K562 (cell line): ENCODE measurements at regions not wholly inside any gene's neighbourhood (a gene's known extent, or its start where the extent isn't known, plus 50 kb on each side); places are given as distances from the start of the nearest gene placed in this dataset.

Experiments
- ATAC-seq: fragments of 200-7000 bp; cut with Tn5 transposase; 3 replicates; pipeline ENCODE4 v1.9.1; 2020; ENCODE audit warnings: moderate library complexity
- BruUV-seq: library from RNA; stranded (reverse); fragments of 400-500 nt; replicated peaks from 2 replicates; lab custom pipeline; 2021; lab: Mats Ljungman, UMichigan
- CTCF ChIA-PET: fragments of 300-600 bp; formaldehyde crosslinking; extraction: SDS; loops from one replicate; lab custom pipeline; 2021; ENCODE audit warnings: low intra/inter-chr PET ratio; lab: Yijun Ruan, JAX
- POLR2A ChIA-PET: fragments of 300-600, 350-650 bp; sonication (Branson Sonifier 250); formaldehyde crosslinking; extraction: SDS; loops from one replicate; lab custom pipeline; 2021; ENCODE audit warnings: antibody characterized with exemption, inconsistent platforms; lab: Yijun Ruan, JAX
- DNase-seq, 4 experiments: peaks; one replicate each; pipeline versions ENCODE4 v3.0.0 to v3.0.0-alpha.2; 2011 to 2018; ENCODE audit warnings: low spot score in 3 of 4, mixed read lengths in 3 of 4; ENCODE audit errors: extremely low read depth in 1 of 4
- FAIRE-seq: peaks from 2 replicates; lab custom pipeline; 2011; peaks lifted over from hg19 to GRCh38; lab: Jason Lieb, UNC
- H2AFZ ChIP-seq: 2 replicates; pipeline ENCODE4 v1.6.0; 2011; ENCODE audit warnings: low read depth, low read length, control low read depth, inconsistent platforms
- H3K27ac ChIP-seq: fragments of 200-600 bp; 3 replicates; pipeline ENCODE4 v1.8.0; 2011; ENCODE audit warnings: low read depth, mild to moderate bottlenecking, control low read depth, inconsistent platforms, low read length, moderate library complexity, mixed read lengths; ENCODE audit errors: extremely low read depth
- H3K27me3 ChIP-seq, 2 experiments: fragments of 300-600 bp in 1 of 2; 2 replicates in 1 of 2; 3 replicates in 1 of 2; pipeline versions ENCODE4 v1.6.0 to v1.8.0; 2011; ENCODE audit warnings: inconsistent platforms in 2 of 2, low read length in 2 of 2, mild to moderate bottlenecking in 1 of 2, mixed read lengths in 1 of 2, moderate library complexity in 1 of 2; ENCODE audit not compliant: control insufficient read depth in 2 of 2, insufficient read depth in 2 of 2
- H3K36me3 ChIP-seq: fragments of 300-600 bp; 3 replicates; pipeline ENCODE4 v1.8.0; 2011; ENCODE audit warnings: mild to moderate bottlenecking, low read length, inconsistent platforms; ENCODE audit not compliant: control insufficient read depth, insufficient read depth
- H3K4me1 ChIP-seq, 2 experiments: fragments of 200-600 bp in 1 of 2; replicated peaks in 1 of 2; 2 replicates in 1 of 2; 3 replicates in 1 of 2; pipeline versions ENCODE4 v1.5.1 to v1.8.0; 2011; ENCODE audit warnings: inconsistent platforms in 2 of 2, low read length in 2 of 2, mild to moderate bottlenecking in 1 of 2, mixed read lengths in 1 of 2, moderate library complexity in 1 of 2; ENCODE audit not compliant: control insufficient read depth in 2 of 2, insufficient read depth in 2 of 2
- H3K4me2 ChIP-seq: 2 replicates; pipeline ENCODE4 v1.6.1; 2011; ENCODE audit warnings: low read length, control low read depth, inconsistent platforms, mixed read lengths; ENCODE audit not compliant: insufficient read depth
- H3K4me3 ChIP-seq: fragments of 200-600 bp; sonication (generic), shearing (Covaris generic); 2 replicates; pipeline ENCODE4 v1.5.1; 2016; ENCODE audit warnings: control low read depth, inconsistent platforms
- H3K79me2 ChIP-seq: fragments of 200-600 bp; 3 replicates; pipeline ENCODE4 v1.8.0; 2011; ENCODE audit warnings: low read length, inconsistent platforms; ENCODE audit not compliant: control insufficient read depth, insufficient read depth
- H3K9ac ChIP-seq, 2 experiments: 2 replicates each; pipeline versions ENCODE4 v1.6.0 to v1.6.1; 2011; ENCODE audit warnings: low read depth in 2 of 2, low read length in 2 of 2, control low read depth in 1 of 2, inconsistent platforms in 1 of 2, mild to moderate bottlenecking in 1 of 2, mixed read lengths in 1 of 2; ENCODE audit not compliant: insufficient read depth in 1 of 2
- H3K9me1 ChIP-seq: one replicate; pipeline ENCODE4 v1.6.0; 2011; ENCODE audit warnings: inconsistent platforms, mild to moderate bottlenecking, low read length, moderate library complexity; ENCODE audit not compliant: control insufficient read depth, insufficient read depth
- H3K9me3 ChIP-seq: replicated peaks from 2 replicates; pipeline ENCODE4 v1.5.1; 2011; ENCODE audit warnings: low read depth, low read length, inconsistent platforms; ENCODE audit not compliant: control insufficient read depth, insufficient read depth
- H4K20me1 ChIP-seq: replicated peaks from 2 replicates; pipeline ENCODE4 v1.6.1; 2011; ENCODE audit warnings: low read length, inconsistent platforms, mixed read lengths; ENCODE audit not compliant: control insufficient read depth, insufficient read depth
- CBX1 ChIP-seq: sonication (generic); IDR thresholded peaks from 2 replicates; pipeline ENCODE4 v1.6.1; 2016; ENCODE audit warnings: antibody characterized with exemption, low read depth, mild to moderate bottlenecking
- KDM4B ChIP-seq, 2 experiments: fragments of 450-650 bp in 1 of 2; sonication (generic) in 1 of 2; IDR thresholded peaks; 2 replicates each; pipeline ENCODE4 v1.6.1; 2016 to 2017; ENCODE audit warnings: borderline replicate concordance in 2 of 2, antibody characterized with exemption in 1 of 2, low read depth in 1 of 2, mild to moderate bottlenecking in 1 of 2
- MAZ ChIP-seq, 2 experiments: fragments of 450-650 bp in 1 of 2; sonication (generic) in 1 of 2; formaldehyde crosslinking; IDR thresholded peaks in 1 of 2; conservative IDR thresholded peaks in 1 of 2; 2 replicates each; pipeline versions ENCODE4 v1.4.0 to v1.5.0; 2020; ENCODE audit warnings: mild to moderate bottlenecking in 1 of 2, missing genetic modification reagents in 1 of 2
- MBD2 ChIP-seq: sonication (generic); IDR thresholded peaks from 2 replicates; pipeline ENCODE4 v1.6.1; 2016; ENCODE audit warnings: low read depth, borderline replicate concordance
- PCBP1 ChIP-seq: fragments of 200-400 bp; formaldehyde crosslinking; IDR thresholded peaks from 2 replicates; pipeline ENCODE4 v1.6.1; 2018; ENCODE audit warnings: mild to moderate bottlenecking, low read depth, low read length; ENCODE audit not compliant: poor library complexity, severe bottlenecking
- SMAD2 ChIP-seq: fragments of 150-350 bp; IDR thresholded peaks from 2 replicates; pipeline ENCODE4 v1.6.1; 2014; ENCODE audit warnings: low read depth, mild to moderate bottlenecking, low read length
- THRB ChIP-seq: fragments of 450-650 bp; formaldehyde crosslinking; conservative IDR thresholded peaks from 2 replicates; pipeline ENCODE4 v1.4.0; 2022; ENCODE audit warnings: mild to moderate bottlenecking, missing genetic modification characterization
- ZNF23 ChIP-seq: fragments of 250-450 bp; sonication (Bioruptor Pico); IDR thresholded peaks from 2 replicates; pipeline ENCODE4 v1.4.0; 2020; ENCODE audit warnings: mild to moderate bottlenecking
- ZNF263 ChIP-seq: sonication (generic); formaldehyde crosslinking; IDR thresholded peaks from 2 replicates; pipeline ENCODE4 v1.8.0; 2022; ENCODE audit warnings: mild to moderate bottlenecking, missing genetic modification reagents, borderline replicate concordance
- ZNF408 ChIP-seq: fragments of 250-450 bp; sonication (Bioruptor Pico); IDR thresholded peaks from 2 replicates; pipeline ENCODE4 v1.4.0; 2020; ENCODE audit warnings: low read depth, mild to moderate bottlenecking, moderate library complexity
- WGBS: fragments of 100-300 bp; shearing (Covaris generic); methylation state at CpG from one replicate; pipeline ENCODE4 v1.1.6; 2016; ENCODE audit warnings: low coverage, mixed read lengths; ENCODE audit not compliant: insufficient coverage; ENCODE audit errors: missing lambda C conversion rate; 5-methylcytosine and 5-hydroxymethylcytosine counted together
- in situ Hi-C: fragments of 300-500 bp; cut with MboI; formaldehyde crosslinking; loops from 4 replicates; pipeline ENCODE4 v1.15.0; 2018; ENCODE audit warnings: inconsistent platforms, mixed read lengths
- intact Hi-C: fragments of 100-400 bp; cut with micrococcal nuclease; formaldehyde crosslinking; loops from 2 replicates; pipeline ENCODE4 v1.14.2; 2022

- in situ Hi-C loops = no loop called here
- CTCF ChIA-PET = no interaction called here
- no TSS peak for BruUV-seq
- H3K4me2 ChIP-seq = no peak overlapping the region
- FAIRE-seq (no peak), ATAC-seq (no peak), DNase-seq (no peak)
- H3K4me1 ChIP-seq = no peaks in the 10 kb centered on the region
- H3K27me3 ChIP-seq = peaks cover 0 to 5% of the 10 kb centered on the region in 2 experiments; a peak in 2 of 5 replicates
- H3K9me1 ChIP-seq = no peaks in the 10 kb centered on the region
- POLR2A ChIA-PET = no interaction called here
- H3K4me3 ChIP-seq = no peak overlapping the region
- TF ChIP-seq PCBP1 (no peak), CBX1 (no peak), THRB (CRISPR knock-in tag) (0 out of 2 replicates have a peak, but pooled peaks have one; percentile 21), ZNF408 (no peak), MBD2 (no peak), ZNF23 (CRISPR knock-in tag) (no peak), MAZ (CRISPR knock-in tag; conservative IDR thresholded peaks at IDR 0.05 in 1 of 2, IDR thresholded peaks at IDR 0.05 in 1 of 2) (no peak), SMAD2 (no peak), ZNF263 (CRISPR knock-in tag) (peak; percentile 31; the same call in 1 of the 2 replicates), KDM4B (IDR thresholded peaks at IDR 0.05; ENCODE audit: borderline replicate concordance in 2 of 2, low read depth in 1 of 2) (no peak)
- WGBS = 0% methylated on average over 2 of the region's 2 CpGs
- no peaks in the 10 kb centered on the region for H3K79me2 ChIP-seq
- no peak overlapping the region for H3K27ac ChIP-seq
- intact Hi-C loops = no loop called here
- H3K9me3 ChIP-seq = no peaks in the 10 kb centered on the region
- no peak overlapping the region for H3K9ac ChIP-seq
- no peaks in the 10 kb centered on the region for H4K20me1 ChIP-seq
- no peak overlapping the region for H2AFZ ChIP-seq
- no peaks in the 10 kb centered on the region for H3K36me3 ChIP-seq
These were observed 95.6 kb upstream of the BCAR3 start for GRCh38 chr1:93777255-93777654.
